Small intestine (tissue), 7 donors: ENCODE measurements at regions not wholly inside any gene's neighbourhood (a gene's known extent, or its start where the extent isn't known, plus 50 kb on each side); places are given as distances from the start of the nearest gene placed in this dataset.

Experiments
- DNase-seq, 2 donors: peaks; one replicate each; pipeline versions ENCODE4 v3.0.0 to v3.0.0-alpha.2; 2013
- FAIRE-seq: peaks from 2 replicates; lab custom pipeline; 2012; peaks lifted over from hg19 to GRCh38; lab: Jason Lieb, UNC
- H3K27ac ChIP-seq, 3 donors: one replicate each; pipeline ENCODE4 v1.5.1; 2013; ENCODE audit warnings: low read length in 2 of 3, mild to moderate bottlenecking in 2 of 3, control low read depth in 1 of 3, inconsistent platforms in 1 of 3, low read depth in 1 of 3, moderate library complexity in 1 of 3
- H3K27me3 ChIP-seq, 3 donors: one replicate each; pipeline ENCODE4 v1.6.1; 2013; ENCODE audit warnings: low read length in 3 of 3, inconsistent platforms in 1 of 3; ENCODE audit not compliant: control insufficient read depth in 3 of 3, insufficient read depth in 3 of 3
- H3K36me3 ChIP-seq, 3 donors: one replicate each; pipeline ENCODE4 v1.6.1; 2013; ENCODE audit warnings: low read length in 3 of 3, inconsistent platforms in 1 of 3, low read depth in 1 of 3, mild to moderate bottlenecking in 1 of 3, moderate library complexity in 1 of 3; ENCODE audit not compliant: control insufficient read depth in 3 of 3, insufficient read depth in 2 of 3
- H3K4me1 ChIP-seq, 3 donors: one replicate each; pipeline ENCODE4 v1.6.1; 2013; ENCODE audit warnings: low read length in 2 of 3, inconsistent platforms in 1 of 3, low read depth in 1 of 3, mild to moderate bottlenecking in 1 of 3, moderate library complexity in 1 of 3; ENCODE audit not compliant: control insufficient read depth in 3 of 3, insufficient read depth in 2 of 3
- H3K4me3 ChIP-seq, 3 donors: one replicate each; pipeline ENCODE4 v1.5.1; 2013; ENCODE audit warnings: low read length in 3 of 3, control low read depth in 1 of 3, inconsistent platforms in 1 of 3, low read depth in 1 of 3, mild to moderate bottlenecking in 1 of 3, moderate library complexity in 1 of 3
- H3K9me3 ChIP-seq, 2 donors: one replicate each; pipeline ENCODE4 v1.6.1; 2013; ENCODE audit warnings: low read depth in 1 of 2, low read length in 1 of 2; ENCODE audit not compliant: control insufficient read depth in 2 of 2, insufficient read depth in 1 of 2
- WGBS, 3 donors: extraction: QIAGEN DNeasy Blood & Tissue Kit; methylation state at CpG; one replicate each; pipeline ENCODE4 v1.1.7; 2013; 5-methylcytosine and 5-hydroxymethylcytosine counted together
- donor health status: healthy with polysubstance abuse.
- donor health status: control.
- donor health status: control.
- donor health status: Bipolar disorder and iron deficiency.
- donor health status: healthy.

DNA sequence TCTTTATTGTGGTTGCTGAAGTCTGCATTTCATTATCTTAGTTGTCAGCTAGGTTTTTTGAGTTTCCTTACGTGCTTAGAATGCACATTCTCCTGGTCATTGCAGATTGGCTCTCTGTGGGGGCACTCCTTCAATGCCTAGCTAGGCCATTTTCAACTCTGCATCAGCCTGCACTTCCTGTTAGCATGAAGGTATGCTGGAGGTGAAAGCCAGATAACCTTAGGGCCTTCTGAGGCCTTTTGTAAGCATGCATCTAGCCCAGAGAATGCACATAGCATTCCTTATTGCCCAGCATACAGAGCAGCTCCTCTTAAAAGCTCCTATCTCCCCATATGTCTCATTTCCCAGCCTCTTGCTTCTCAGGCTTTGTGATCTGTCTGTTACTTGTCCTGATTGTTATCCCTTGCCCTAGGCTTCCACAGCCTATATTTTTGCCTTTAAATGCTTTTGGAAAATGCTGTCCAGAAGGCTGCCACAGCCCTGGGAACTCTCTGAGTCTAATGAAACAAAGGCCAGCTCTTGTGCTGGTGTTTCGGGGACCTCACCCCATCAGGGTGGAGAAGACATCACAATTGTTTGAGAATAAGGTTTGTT lies 108.1 kb upstream of the IGFBP3 start:
- Histone ChIP-seq H3K9me3 (no peaks in the 10 kb centered on the region), H3K36me3 (no peaks in the 10 kb centered on the region), H3K27me3 (no peaks in the 10 kb centered on the region), H3K4me1 (no peaks in the 10 kb centered on the region), H3K4me3 (no peak overlapping the region), H3K27ac (no peak overlapping the region)
- DNase-seq (no peak), FAIRE-seq (no peak)
- 74 to 81% (median 79%) methylated on average over 2 of the region's 2 CpGs for WGBS, 3 donors

DNA sequence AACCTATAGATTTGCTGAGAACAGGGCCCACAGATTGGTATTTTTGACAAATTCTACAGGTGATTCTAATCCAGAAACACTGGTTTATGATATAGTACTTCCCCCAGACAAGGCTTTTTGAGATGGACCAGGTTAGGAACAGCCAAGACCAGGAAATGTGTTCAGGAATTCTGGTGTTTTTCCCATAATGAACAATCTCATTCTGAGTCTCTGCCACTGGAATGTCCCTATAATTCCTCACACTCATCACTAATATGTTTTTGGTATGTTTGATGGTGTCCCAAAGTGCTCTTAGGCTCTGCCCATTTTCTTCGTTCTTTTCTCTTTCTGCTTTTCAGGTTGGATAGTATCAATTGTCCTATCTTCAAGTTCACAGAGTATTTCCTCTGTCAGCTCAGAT lies 107.2 kb upstream of the IGFBP3 start:
- 87 to 100% (median 93%) methylated on average over 1 of the region's 1 CpG for WGBS, 3 donors
- no peaks in the 10 kb centered on the region for H3K36me3 ChIP-seq
- DNase-seq (no peak), FAIRE-seq (no peak)
- H3K4me1 ChIP-seq, result no peaks in the 10 kb centered on the region
- no peaks in the 10 kb centered on the region for H3K27me3 ChIP-seq
- no peak overlapping the region for H3K4me3 ChIP-seq
- no peak overlapping the region for H3K27ac ChIP-seq
- H3K9me3 ChIP-seq, result no peaks in the 10 kb centered on the region

DNA sequence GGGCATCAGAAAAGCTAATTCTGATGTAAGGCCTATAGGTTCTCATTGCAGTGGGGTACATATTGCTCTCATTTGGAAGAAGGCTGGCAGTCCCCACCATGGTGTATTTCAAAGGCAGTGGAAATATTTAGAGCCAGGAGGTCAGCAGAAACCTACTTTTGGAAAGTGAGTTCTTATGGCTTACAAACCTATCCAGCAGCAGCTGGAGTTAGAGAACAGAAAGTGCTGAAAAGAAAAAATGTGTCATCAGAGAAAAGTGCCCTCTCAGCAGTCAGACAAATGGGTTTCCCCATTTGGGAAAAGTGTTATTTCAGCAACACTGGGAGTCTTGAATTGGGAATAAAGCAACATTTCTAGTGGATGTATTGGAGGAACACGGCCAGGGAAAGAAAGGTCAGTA lies 105.7 kb upstream of the IGFBP3 start:
- 82 to 88% (median 87%) methylated on average over 1 of the region's 1 CpG for WGBS, 3 donors
- DNase-seq (no peak), FAIRE-seq (no peak)
- Histone ChIP-seq H3K4me3 (no peak overlapping the region), H3K9me3 (no peaks in the 10 kb centered on the region), H3K27me3 (no peaks in the 10 kb centered on the region), H3K27ac (no peak overlapping the region), H3K4me1 (no peaks in the 10 kb centered on the region), H3K36me3 (no peaks in the 10 kb centered on the region)

DNA sequence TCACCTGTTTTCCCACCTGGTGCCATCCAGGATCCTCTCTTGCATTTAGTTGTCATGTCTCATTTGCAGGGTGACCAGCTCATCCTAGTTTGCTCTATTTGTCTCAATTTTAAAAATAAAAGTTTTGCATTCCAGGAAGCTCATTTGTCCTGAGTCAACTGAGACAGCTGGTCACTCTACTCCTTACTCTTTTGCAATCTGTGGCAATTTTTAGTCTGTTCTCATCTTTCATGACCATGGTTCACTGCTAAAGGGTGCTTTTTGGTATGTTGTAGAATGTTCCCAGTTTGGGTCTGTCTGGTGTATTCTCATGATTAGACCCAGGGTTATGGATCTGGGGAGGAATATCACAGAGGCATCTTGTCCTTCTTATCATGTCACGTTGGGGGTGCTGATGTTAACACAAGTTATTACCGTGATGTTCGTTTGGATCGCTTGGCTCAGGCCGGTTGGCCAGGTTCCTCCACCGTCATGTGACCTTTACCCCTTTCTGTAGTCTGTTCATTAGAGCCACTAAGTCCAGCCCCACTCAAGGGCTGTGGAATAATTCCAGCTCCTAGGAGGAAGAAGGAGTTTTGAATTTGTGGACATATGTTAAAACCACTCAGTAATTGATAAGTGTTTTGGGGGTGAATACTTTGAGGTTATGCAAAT lies 103.3 kb upstream of the IGFBP3 start:
- Histone ChIP-seq H3K27me3 (no peaks in the 10 kb centered on the region), H3K27ac (no peak overlapping the region), H3K9me3 (no peaks in the 10 kb centered on the region), H3K4me3 (no peak overlapping the region), H3K4me1 (no peaks in the 10 kb centered on the region), H3K36me3 (no peaks in the 10 kb centered on the region)
- DNase-seq (peak in 1 of 2 donors; percentile 3), FAIRE-seq (no peak)
- WGBS, 3 donors, result 14 to 55% (median 35%) methylated on average over 6 of the region's 6 CpGs

DNA sequence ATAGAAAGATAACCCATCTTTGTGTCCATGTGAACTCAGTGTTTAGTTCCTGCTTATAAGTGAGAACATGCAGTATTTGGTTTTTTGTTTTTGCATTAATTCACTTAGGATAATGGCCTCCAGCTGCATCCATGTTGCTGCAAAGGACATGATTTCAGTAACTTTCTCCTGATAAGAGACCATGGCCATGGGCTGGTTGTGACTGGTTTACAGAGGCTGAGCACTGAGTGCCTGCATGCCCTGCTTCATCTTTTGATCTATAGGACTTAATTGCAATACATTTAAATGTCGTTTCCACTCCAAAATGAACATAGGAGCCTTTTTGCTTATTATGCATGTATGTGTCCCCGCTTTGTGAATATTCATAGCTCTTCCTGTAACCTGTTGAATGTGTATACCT lies 101.3 kb upstream of the IGFBP3 start:
- Histone ChIP-seq H3K27me3 (no peaks in the 10 kb centered on the region), H3K9me3 (no peaks in the 10 kb centered on the region), H3K27ac (no peak overlapping the region), H3K4me1 (no peaks in the 10 kb centered on the region), H3K36me3 (no peaks in the 10 kb centered on the region), H3K4me3 (no peak overlapping the region)
- no peak for DNase-seq
- FAIRE-seq, result no peak
- 67 to 76% (median 76%) methylated on average over 2 of the region's 2 CpGs for WGBS, 3 donors

DNA sequence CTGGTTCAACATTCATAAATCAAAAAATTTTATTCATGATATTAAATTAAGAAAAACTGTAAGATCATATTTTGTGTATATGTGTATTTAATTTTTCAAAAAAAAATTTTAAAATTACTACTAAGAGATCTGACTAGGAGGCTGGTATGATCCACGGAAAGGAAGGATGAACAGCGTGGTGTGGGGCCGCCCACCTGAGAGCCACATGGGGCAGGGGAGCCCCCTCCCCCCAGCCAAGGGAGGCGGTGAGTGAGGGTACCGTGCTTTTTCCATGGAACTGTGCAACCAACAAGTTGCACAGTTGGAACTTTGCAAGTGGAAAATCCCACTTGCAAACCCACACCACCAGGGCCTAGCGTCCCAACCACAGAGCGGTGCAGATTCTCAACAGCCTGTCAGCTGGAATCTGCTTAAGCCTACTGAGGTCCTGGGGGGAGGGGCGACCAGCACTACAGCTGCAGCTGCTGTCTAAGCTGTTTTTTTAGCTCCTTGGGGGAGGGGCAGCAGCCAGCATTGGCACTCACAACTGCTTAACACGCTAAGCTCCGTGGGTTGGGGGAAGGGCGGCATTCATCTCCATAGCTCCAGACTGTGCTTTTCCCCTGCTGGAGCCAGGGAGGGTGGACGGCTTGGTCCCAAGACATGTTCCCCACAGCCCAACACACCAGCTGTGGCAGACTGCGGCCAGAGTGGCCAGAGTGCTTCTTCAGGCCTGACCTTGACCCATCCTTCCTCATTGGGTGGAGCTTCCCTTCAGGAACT lies 94.2 kb upstream of the IGFBP3 start:
- no peak overlapping the region for H3K27ac ChIP-seq
- WGBS, 3 donors, result 40 to 47% (median 42%) methylated on average over 13 of the region's 13 CpGs
- no peaks in the 10 kb centered on the region for H3K4me1 ChIP-seq
- no peak overlapping the region for H3K4me3 ChIP-seq
- no peaks in the 10 kb centered on the region for H3K36me3 ChIP-seq
- H3K9me3 ChIP-seq, result no peaks in the 10 kb centered on the region
- no peaks in the 10 kb centered on the region for H3K27me3 ChIP-seq
- DNase-seq (peak; percentile 3 to 37), FAIRE-seq (no peak)

DNA sequence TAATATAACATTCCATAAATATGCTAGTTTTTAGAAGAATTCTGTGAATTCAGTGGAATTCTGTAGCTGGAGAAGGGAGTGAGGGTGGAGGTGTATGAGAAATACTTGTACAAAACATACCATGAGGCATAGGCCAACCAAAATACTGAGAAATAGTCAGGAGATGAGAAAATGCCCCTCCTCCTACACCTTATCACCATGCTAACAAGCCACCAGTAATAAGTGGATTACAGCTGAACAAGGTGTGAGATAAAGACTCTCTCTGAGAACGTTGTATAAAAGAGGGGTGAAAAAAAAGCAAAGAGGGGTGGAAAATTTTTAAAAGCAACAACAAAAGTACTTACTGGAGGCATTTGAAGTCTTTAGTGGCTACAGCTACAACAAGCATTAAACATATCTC lies 90.4 kb upstream of the IGFBP3 start:
- no peak for FAIRE-seq
- WGBS, 3 donors, result 7 to 14% (median 12%) methylated on average over 1 of the region's 1 CpG
- H3K27ac ChIP-seq, result no peak overlapping the region

DNA sequence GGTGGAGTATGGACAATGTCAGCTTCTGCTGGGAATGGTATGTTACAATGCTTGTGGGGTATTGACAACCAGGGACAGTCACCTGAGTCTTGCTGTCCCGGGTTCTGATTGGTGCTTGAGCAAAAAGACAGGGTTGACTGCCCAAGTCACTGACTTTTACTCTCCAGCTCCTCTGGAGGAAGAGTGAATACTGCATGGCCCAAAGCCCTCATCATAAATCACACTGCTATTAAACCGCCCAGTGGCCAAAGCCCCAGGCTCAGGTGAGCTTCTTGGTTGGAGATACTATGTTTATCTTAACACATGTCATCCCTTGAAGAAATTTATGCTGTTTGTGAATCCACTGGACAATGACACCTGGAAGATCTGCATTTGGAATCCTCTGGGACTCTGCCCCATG lies 90.0 kb upstream of the IGFBP3 start:
- no peak overlapping the region for H3K4me3 ChIP-seq
- no peak for FAIRE-seq
- H3K27me3 ChIP-seq, result no peaks in the 10 kb centered on the region
- H3K9me3 ChIP-seq, result no peaks in the 10 kb centered on the region
- no peaks in the 10 kb centered on the region for H3K36me3 ChIP-seq
- H3K27ac ChIP-seq, result no peak overlapping the region
- H3K4me1 ChIP-seq, result no peaks in the 10 kb centered on the region
- 79 to 86% (median 84%) methylated on average over 2 of the region's 2 CpGs for WGBS, 3 donors
- DNase-seq, result no peak

More for the DNA sequence above, 90.4 kb upstream of the IGFBP3 start:
- no peaks in the 10 kb centered on the region for H3K9me3 ChIP-seq
- no peaks in the 10 kb centered on the region for H3K4me1 ChIP-seq
- no peak for DNase-seq
- no peaks in the 10 kb centered on the region for H3K36me3 ChIP-seq
- H3K27me3 ChIP-seq, result no peaks in the 10 kb centered on the region
- no peak overlapping the region for H3K4me3 ChIP-seq
